B cell (primary cell): ENCODE measurements at regions not wholly inside any gene's neighbourhood (a gene's known extent, or its start where the extent isn't known, plus 50 kb on each side); places are given as distances from the start of the nearest gene placed in this dataset.

Experiments
- ATAC-seq: fragments of 200-7000 bp; cut with Tn5 transposase; one replicate; pipeline ENCODE4 v1.10.0; 2021; ENCODE audit warnings: low read depth, mild to moderate bottlenecking, moderate number of reproducible peaks, moderate library complexity
- CTCF ChIA-PET: fragments of 350-600 bp; sonication (Branson Sonifier 250); formaldehyde crosslinking; loops from one replicate; lab custom pipeline; 2021; ENCODE audit warnings: antibody characterized with exemption, inconsistent platforms; lab: Charles Lee
- POLR2A ChIA-PET: fragments of 350-600 bp; sonication (Branson Sonifier 250); formaldehyde crosslinking; loops from one replicate; lab custom pipeline; 2021; ENCODE audit warnings: antibody characterized with exemption; lab: Charles Lee
- DNase-seq: peaks from one replicate; pipeline ENCODE4 v3.0.0; 2013
- H2AFZ ChIP-seq: 2 replicates; pipeline ENCODE4 v1.6.1; 2012; ENCODE audit warnings: mild to moderate bottlenecking, low read depth, low read length; ENCODE audit not compliant: insufficient read depth, poor library complexity, severe bottlenecking
- H3K27ac ChIP-seq, 2 donors: 1 replicate in 1 of 2; 2 replicates in 1 of 2; pipeline ENCODE4 v1.5.1; 2012 to 2013; ENCODE audit warnings: low read length in 2 of 2, mild to moderate bottlenecking in 2 of 2, moderate library complexity in 1 of 2
- H3K27me3 ChIP-seq, 4 experiments: fragments of 200-600 bp in 1 of 4; sonication (generic) in 1 of 4; replicated peaks in 1 of 4; 1 replicate in 2 of 4; 2 replicates in 2 of 4; pipeline versions ENCODE4 v1.6.1 to v1.7.0; 2013 to 2016; ENCODE audit warnings: low read length in 3 of 4, mild to moderate bottlenecking in 2 of 4, mixed read lengths in 1 of 4, moderate library complexity in 1 of 4; ENCODE audit not compliant: insufficient read depth in 4 of 4, control insufficient read depth in 3 of 4; ENCODE audit errors: control extremely low read depth in 1 of 4
- H3K36me3 ChIP-seq, 2 experiments: replicated peaks in 1 of 2; 1 replicate in 1 of 2; 2 replicates in 1 of 2; pipeline versions ENCODE4 v1.6.1 to v1.7.1; 2013; ENCODE audit warnings: low read length in 1 of 2; ENCODE audit not compliant: insufficient read depth in 2 of 2, control insufficient read depth in 1 of 2; ENCODE audit errors: control extremely low read depth in 1 of 2, extremely low read depth in 1 of 2
- H3K4me1 ChIP-seq, 2 donors: fragments of 200-600 bp in 1 of 2; sonication (generic) in 1 of 2; 1 replicate in 1 of 2; 2 replicates in 1 of 2; pipeline versions ENCODE4 v1.5.1 to v1.6.1; 2013 to 2017; ENCODE audit warnings: low read length in 2 of 2; ENCODE audit not compliant: control insufficient read depth in 2 of 2, insufficient read depth in 2 of 2
- H3K4me2 ChIP-seq: replicated peaks from 2 replicates; pipeline ENCODE3; 2012; ENCODE audit warnings: mild to moderate bottlenecking, low read depth, low read length; ENCODE audit not compliant: poor library complexity, severe bottlenecking
- H3K4me3 ChIP-seq, 5 experiments: fragments of 200-600 bp in 1 of 5; sonication (generic) in 1 of 5; 1 replicate in 3 of 5; 2 replicates in 2 of 5; pipeline versions ENCODE4 v1.5.1 to v1.7.0; 2011 to 2016; ENCODE audit warnings: low read length in 4 of 5, mild to moderate bottlenecking in 4 of 5, low read depth in 2 of 5, control low read depth in 1 of 5, moderate library complexity in 1 of 5; ENCODE audit not compliant: insufficient read depth in 1 of 5; ENCODE audit errors: control extremely low read depth in 1 of 5, extremely low read depth in 1 of 5
- H3K79me2 ChIP-seq: fragments of 200-600 bp; sonication (generic); one replicate; pipeline ENCODE4 v1.6.0; 2016; ENCODE audit warnings: low read length; ENCODE audit not compliant: control insufficient read depth, insufficient read depth
- H3K9ac ChIP-seq: fragments of 200-600 bp; sonication (generic); 2 replicates; pipeline ENCODE4 v1.6.1; 2017; ENCODE audit warnings: mild to moderate bottlenecking, low read length, moderate library complexity
- H3K9me3 ChIP-seq, 3 donors: one replicate each; pipeline versions ENCODE4 v1.6.1 to v1.7.1; 2013; ENCODE audit warnings: low read length in 2 of 3; ENCODE audit not compliant: control insufficient read depth in 2 of 3, insufficient read depth in 1 of 3; ENCODE audit errors: control extremely low read depth in 1 of 3
- H4K20me1 ChIP-seq: 2 replicates; pipeline ENCODE4 v1.6.0; 2012; ENCODE audit warnings: mild to moderate bottlenecking, low read length; ENCODE audit not compliant: insufficient read depth, control insufficient read depth, poor library complexity, severe bottlenecking
- H3K27ac Mint-ChIP-seq: one replicate; pipeline ENCODE4 v1.8.0; 2021; ENCODE audit warnings: mixed read lengths
- H3K27me3 Mint-ChIP-seq: one replicate; pipeline ENCODE4 v1.8.0; 2021; ENCODE audit warnings: mixed read lengths
- H3K4me1 Mint-ChIP-seq: one replicate; pipeline ENCODE4 v1.8.0; 2021; ENCODE audit warnings: mixed read lengths
- H3K4me3 Mint-ChIP-seq: one replicate; pipeline ENCODE4 v1.8.0; 2021; ENCODE audit warnings: mixed read lengths
- H3K9me3 Mint-ChIP-seq: one replicate; pipeline ENCODE4 v1.8.0; 2022; ENCODE audit warnings: mixed read lengths; ENCODE audit not compliant: insufficient read depth
- CTCF ChIP-seq: fragments of 200-600 bp; IDR thresholded peaks from one replicate; pipeline ENCODE4 v1.8.0; 2022; ENCODE audit warnings: antibody characterized with exemption, mild to moderate bottlenecking
- EZH2 ChIP-seq: IDR thresholded peaks from 2 replicates; pipeline ENCODE4 v1.6.1; 2012; ENCODE audit warnings: borderline replicate concordance, low read depth, mild to moderate bottlenecking, moderate library complexity, low read length; ENCODE audit not compliant: insufficient read depth, poor library complexity, severe bottlenecking
- WGBS: methylation state at CpG from one replicate; pipeline ENCODE4 v1.1.5; 2013; ENCODE audit warnings: missing lambda C conversion rate; ENCODE audit not compliant: insufficient coverage; 5-methylcytosine and 5-hydroxymethylcytosine counted together
- intact Hi-C: fragments of 100-400 bp; cut with micrococcal nuclease; formaldehyde crosslinking; loops from one replicate; pipeline ENCODE4 v1.10.0; 2022

GRCh38 chr16:73537921-73538320, 490.0 kb upstream of the ZFHX3 start:
- H3K4me1 Mint-ChIP-seq: no peaks in the 10 kb centered on the region
- intact Hi-C loops: no loop called here
- ATAC-seq (no peak), DNase-seq (no peak)
- no peaks in the 10 kb centered on the region for H3K36me3 ChIP-seq
- H3K4me2 ChIP-seq: no peak overlapping the region
- H3K4me1 ChIP-seq: no peaks in the 10 kb centered on the region
- peaks cover 0 to 3% (median 0%) of the 10 kb centered on the region in 4 experiments for H3K27me3 ChIP-seq
- POLR2A ChIA-PET: no interaction called here
- no peak overlapping the region for H3K27ac ChIP-seq
- H3K9me3 Mint-ChIP-seq: no peaks in the 10 kb centered on the region
- no peak overlapping the region for H2AFZ ChIP-seq
- H3K4me3 ChIP-seq: no peak overlapping the region
- H3K27me3 Mint-ChIP-seq: peaks cover 8% of the 10 kb centered on the region
- H3K9ac ChIP-seq: no peak overlapping the region
- no peaks in the 10 kb centered on the region for H3K79me2 ChIP-seq
- no peaks in the 10 kb centered on the region for H3K9me3 ChIP-seq
- no CpG with 5 or more reads among the region's 3 CpGs for WGBS
- TF ChIP-seq CTCF (no peak), EZH2 (no peak)
- H3K4me3 Mint-ChIP-seq: no peak overlapping the region
- H4K20me1 ChIP-seq: no peaks in the 10 kb centered on the region
- no peak overlapping the region for H3K27ac Mint-ChIP-seq
- CTCF ChIA-PET: no interaction called here

- Mint-ChIP-seq H3K27ac (no peak overlapping the region), H3K9me3 (no peaks in the 10 kb centered on the region), H3K27me3 (no peaks in the 10 kb centered on the region), H3K4me1 (no peaks in the 10 kb centered on the region), H3K4me3 (no peak overlapping the region)
- intact Hi-C loops: no loop called here
- TF ChIP-seq CTCF (no peak), EZH2 (no peak)
- H3K27ac ChIP-seq: no peak overlapping the region
- WGBS: no CpG with 5 or more reads among the region's 3 CpGs
- ChIA-PET CTCF (no interaction called here), POLR2A (no interaction called here)
- no peak for DNase-seq
- H3K79me2 ChIP-seq: no peaks in the 10 kb centered on the region
- no peak overlapping the region for H3K4me2 ChIP-seq
- H4K20me1 ChIP-seq: no peaks in the 10 kb centered on the region
- H3K9me3 ChIP-seq: no peaks in the 10 kb centered on the region
- no peaks in the 10 kb centered on the region for H3K4me1 ChIP-seq
- no peak for ATAC-seq
- H3K9ac ChIP-seq: no peak overlapping the region
- H3K4me3 ChIP-seq: no peak overlapping the region
- no peaks in the 10 kb centered on the region for H3K36me3 ChIP-seq
- H2AFZ ChIP-seq: no peak overlapping the region
- peaks cover 0 to 3% (median 0%) of the 10 kb centered on the region in 4 experiments for H3K27me3 ChIP-seq
These were observed 489.0 kb upstream of the ZFHX3 start for GRCh38 chr16:73536931-73537330.
